ENCODE measurements at regions not wholly inside any gene's neighbourhood (a gene's known extent, or its start where the extent isn't known, plus 50 kb on each side); places are given as distances from the start of the nearest gene placed in this dataset.

GRCh38 chr16:13419589-13419988 is 500.4 kb upstream of the ERCC4 start:
- Histone ChIP-seq H4K20me1 (replicated peaks; ENCODE audit: control insufficient read depth, extremely low read depth, insufficient read depth, low read length) (no peaks in the 10 kb centered on the region), H3K4me2 (ENCODE audit: insufficient read depth, low read length) (no peak overlapping the region), H2AFZ (ENCODE audit: low read depth, low read length) (no peak overlapping the region), H3K9me1 (replicated peaks; ENCODE audit: control insufficient read depth, extremely low read depth, insufficient read depth, low read length) (no peaks in the 10 kb centered on the region), H3K4me1 (ENCODE audit: control insufficient read depth, extremely low read depth, insufficient read depth, low read length) (no peaks in the 10 kb centered on the region), H3K79me2 (ENCODE audit: control insufficient read depth, insufficient read depth, low read length) (no peaks in the 10 kb centered on the region), H3K27me3 (ENCODE audit: control insufficient read depth in 2 of 2, insufficient read depth in 2 of 2, low read length in 2 of 2) (no peaks in the 10 kb centered on the region), H3K9ac (replicated peaks; ENCODE audit: extremely low read depth, insufficient read depth, low read length) (no peak overlapping the region), H3K4me3 (replicated peaks in 1 of 3; ENCODE audit: insufficient read depth in 1 of 3, low read depth in 1 of 3, low read length in 3 of 3) (no peak overlapping the region), H3K27ac (ENCODE audit: insufficient read depth, low read depth, low read length) (no peak overlapping the region), H3K9me3 (replicated peaks; ENCODE audit: control insufficient read depth, insufficient read depth, low read length) (peaks cover 2% of the 10 kb centered on the region), H3K36me3 (ENCODE audit: control insufficient read depth in 2 of 2, extremely low read depth in 1 of 2, insufficient read depth in 2 of 2, low read length in 2 of 2) (no peaks in the 10 kb centered on the region)
- dilution Hi-C loops (cut with MboI; ENCODE audit: extremely low pct_ligation_motif_present, low sequenced_read_pairs) = no loop called here
- ChIA-PET POLR2A (no interaction called here), CTCF (no interaction called here)
- FAIRE-seq (no peak), DNase-seq (ENCODE audit: low read depth, low spot score) (no peak)
- intact Hi-C loops (cut with micrococcal nuclease) = no loop called here
- no TSS peak for BruUV-seq (replicated peaks)
- no peak for TF ChIP-seq EZH2 (IDR thresholded peaks at IDR 0.05; ENCODE audit: borderline replicate concordance, low read depth, low read length, severe bottlenecking)
- no peak for TF ChIP-seq CTCF (IDR thresholded peaks at IDR 0.05; ENCODE audit: extremely low read depth in 1 of 2, insufficient read depth in 1 of 2, low read depth in 1 of 2, low read length in 2 of 2)
- no peak for TF ChIP-seq POLR2A (IDR thresholded peaks at IDR 0.05; ENCODE audit: low read depth, low read length)
- no peak for TF ChIP-seq GATA2 (IDR thresholded peaks at IDR 0.05; ENCODE audit: insufficient read depth, insufficient read length, low read depth, low read length)
- TF ChIP-seq FOS (IDR thresholded peaks at IDR 0.05; ENCODE audit: borderline replicate concordance, insufficient read depth, low read length) = no peak
- TF ChIP-seq MYC (IDR thresholded peaks at IDR 0.05; ENCODE audit: low read depth, low read length) = no peak
- TF ChIP-seq POLR2AphosphoS5 (IDR thresholded peaks at IDR 0.05; ENCODE audit: insufficient read depth, low read depth, low read length) = no peak
- no peak for TF ChIP-seq MAX (IDR thresholded peaks at IDR 0.05; ENCODE audit: insufficient read depth, insufficient read length)
- no peak for TF ChIP-seq JUN (IDR thresholded peaks at IDR 0.05; ENCODE audit: borderline replicate concordance, insufficient read depth, insufficient read length, low read depth)

Data from endothelial cell of umbilical vein (primary cell).